IMR-90 (cell line): ENCODE measurements at regions not wholly inside any gene's neighbourhood (a gene's known extent, or its start where the extent isn't known, plus 50 kb on each side); places are given as distances from the start of the nearest gene placed in this dataset.

ENCODE experiments used
- ATAC-seq: fragments of 200-7000 bp; cut with Tn5 transposase; 2 replicates; pipeline ENCODE4 v1.9.1; 2020; ENCODE audit warnings: low read depth, mild to moderate bottlenecking, moderate library complexity
- BruUV-seq: library from RNA; stranded (reverse); fragments of 400-500 nt; replicated peaks from 2 replicates; lab custom pipeline; 2021; lab: Mats Ljungman, UMichigan
- CTCF ChIA-PET: fragments of 300-600 bp; formaldehyde crosslinking; extraction: SDS; loops from one replicate; lab custom pipeline; 2021; ENCODE audit warnings: antibody characterized with exemption; lab: Yijun Ruan, JAX
- POLR2A ChIA-PET: fragments of 300-600 bp; sonication (Branson Sonifier 250); formaldehyde crosslinking; loops from one replicate; lab custom pipeline; 2022; ENCODE audit warnings: antibody characterized with exemption; ENCODE audit not compliant: unreplicated experiment; lab: Charles Lee
- DNase-seq: peaks from one replicate; pipeline ENCODE4 v3.0.0; 2013
- H2AFZ ChIP-seq: replicated peaks from 2 replicates; pipeline ENCODE3; 2013; ENCODE audit warnings: low read length, mild to moderate bottlenecking; ENCODE audit not compliant: poor library complexity
- H2AK5ac ChIP-seq: 2 replicates; pipeline ENCODE4 v1.6.1; 2013; ENCODE audit warnings: low read depth, low read length, inconsistent platforms
- H2AK9ac ChIP-seq: replicated peaks from 2 replicates; pipeline ENCODE3; 2013; ENCODE audit warnings: mild to moderate bottlenecking, low read depth, low read length, moderate library complexity; ENCODE audit not compliant: poor library complexity
- H2BK120ac ChIP-seq: 2 replicates; pipeline ENCODE4 v1.6.1; 2013; ENCODE audit warnings: low read depth, low read length, inconsistent platforms
- H2BK15ac ChIP-seq: 3 replicates; pipeline ENCODE4 v1.6.1; 2013; ENCODE audit warnings: low read depth, low read length, inconsistent platforms
- H2BK20ac ChIP-seq: 2 replicates; pipeline ENCODE4 v1.6.1; 2013; ENCODE audit warnings: low read depth, mild to moderate bottlenecking, inconsistent platforms, low read length, moderate library complexity
- H2BK5ac ChIP-seq: 2 replicates; pipeline ENCODE4 v1.6.1; 2013; ENCODE audit warnings: mild to moderate bottlenecking, low read depth, low read length, inconsistent platforms; ENCODE audit not compliant: poor library complexity, severe bottlenecking
- H3K14ac ChIP-seq: replicated peaks from 2 replicates; pipeline ENCODE4 v1.6.1; 2013; ENCODE audit warnings: low read depth, low read length, inconsistent platforms
- H3K18ac ChIP-seq: 2 replicates; pipeline ENCODE4 v1.6.1; 2013; ENCODE audit warnings: low read depth, low read length, control low read depth
- H3K23ac ChIP-seq: 2 replicates; pipeline ENCODE4 v1.6.1; 2013; ENCODE audit warnings: low read depth, low read length, inconsistent platforms
- H3K27ac ChIP-seq: 2 replicates; pipeline ENCODE4 v1.5.1; 2013; ENCODE audit warnings: mild to moderate bottlenecking, control low read depth, low read length; ENCODE audit not compliant: insufficient read depth
- H3K27me3 ChIP-seq: 2 replicates; pipeline ENCODE4 v1.6.1; 2013; ENCODE audit warnings: low read length; ENCODE audit not compliant: control insufficient read depth, insufficient read depth
- H3K36me3 ChIP-seq: 2 replicates; pipeline ENCODE4 v1.6.1; 2013; ENCODE audit warnings: low read length, mixed read lengths; ENCODE audit not compliant: control insufficient read depth, insufficient read depth
- H3K4ac ChIP-seq: 2 replicates; pipeline ENCODE4 v1.6.1; 2013; ENCODE audit warnings: low read depth, low read length, inconsistent platforms
- H3K4me1 ChIP-seq: 2 replicates; pipeline ENCODE4 v1.6.1; 2013; ENCODE audit warnings: low read length, mixed read lengths; ENCODE audit not compliant: control insufficient read depth, insufficient read depth
- H3K4me2 ChIP-seq: 2 replicates; pipeline ENCODE4 v1.6.1; 2013; ENCODE audit warnings: low read depth, mild to moderate bottlenecking, control low read depth, low read length, moderate library complexity
- H3K4me3 ChIP-seq: 2 replicates; pipeline ENCODE4 v1.5.1; 2013; ENCODE audit warnings: low read depth, mild to moderate bottlenecking, control low read depth, low read length, moderate library complexity; ENCODE audit not compliant: insufficient read depth
- H3K56ac ChIP-seq: 2 replicates; pipeline ENCODE4 v1.6.1; 2013; ENCODE audit warnings: low read length, inconsistent platforms; ENCODE audit not compliant: insufficient read depth; ENCODE audit errors: extremely low read depth
- H3K79me1 ChIP-seq, 2 experiments: 2 replicates each; pipeline ENCODE4 v1.6.1; 2013; ENCODE audit warnings: low read length in 2 of 2, inconsistent platforms in 1 of 2, low read depth in 1 of 2
- H3K9ac ChIP-seq: 2 replicates; pipeline ENCODE4 v1.6.1; 2013; ENCODE audit warnings: low read depth, low read length, control low read depth
- H3K9me1 ChIP-seq: 2 replicates; pipeline ENCODE4 v1.6.1; 2013; ENCODE audit warnings: low read length, inconsistent platforms; ENCODE audit not compliant: insufficient read depth
- H3K9me3 ChIP-seq: 2 replicates; pipeline ENCODE4 v1.6.1; 2013; ENCODE audit warnings: low read length; ENCODE audit not compliant: control insufficient read depth, insufficient read depth
- H4K20me1 ChIP-seq: 2 replicates; pipeline ENCODE4 v1.6.1; 2013; ENCODE audit warnings: low read length, inconsistent platforms; ENCODE audit not compliant: insufficient read depth
- H4K5ac ChIP-seq: 2 replicates; pipeline ENCODE4 v1.6.1; 2013; ENCODE audit warnings: mild to moderate bottlenecking, low read depth, low read length, control low read depth
- H4K8ac ChIP-seq, 2 experiments: 2 replicates each; pipeline ENCODE4 v1.6.1; 2013; ENCODE audit warnings: low read depth in 2 of 2, low read length in 2 of 2, control low read depth in 1 of 2, inconsistent platforms in 1 of 2
- H4K91ac ChIP-seq: 2 replicates; pipeline ENCODE4 v1.6.1; 2013; ENCODE audit warnings: low read depth, low read length, inconsistent platforms; ENCODE audit not compliant: insufficient read depth
- BHLHE40 ChIP-seq: fragments of 150-350 bp; IDR thresholded peaks from 2 replicates; pipeline ENCODE4 v1.6.1; 2016; ENCODE audit warnings: mild to moderate bottlenecking, low read depth, low read length
- CEBPB ChIP-seq: IDR thresholded peaks from 2 replicates; pipeline ENCODE4 v1.6.1; 2012; ENCODE audit warnings: low read depth, low read length, improper control_type of control experiment
- CHD1 ChIP-seq: IDR thresholded peaks from 2 replicates; pipeline ENCODE4 v1.6.1; 2012; ENCODE audit warnings: low read depth, low read length, improper control_type of control experiment
- ELK1 ChIP-seq: fragments of 150-350 bp; IDR thresholded peaks from 2 replicates; pipeline ENCODE4 v1.6.1; 2016; ENCODE audit warnings: low read depth, mild to moderate bottlenecking, low read length, moderate library complexity, borderline replicate concordance
- FOS ChIP-seq: fragments of 150-350 bp; IDR thresholded peaks from 2 replicates; pipeline ENCODE4 v1.6.1; 2016; ENCODE audit warnings: low read depth, low read length
- MAFK ChIP-seq: IDR thresholded peaks from 2 replicates; pipeline ENCODE4 v1.6.1; 2012; ENCODE audit warnings: low read depth, low read length, improper control_type of control experiment
- MAZ ChIP-seq: IDR thresholded peaks from 2 replicates; pipeline ENCODE4 v1.6.1; 2012; ENCODE audit warnings: low read depth, mild to moderate bottlenecking, low read length, improper control_type of control experiment, moderate library complexity, borderline replicate concordance
- MXI1 ChIP-seq: IDR thresholded peaks from 2 replicates; pipeline ENCODE4 v1.6.1; 2012; ENCODE audit warnings: low read depth, mild to moderate bottlenecking, low read length, moderate library complexity, borderline replicate concordance
- NFE2L2 ChIP-seq: fragments of 150-350 bp; IDR thresholded peaks from 2 replicates; pipeline ENCODE4 v1.6.1; 2016; ENCODE audit warnings: low read depth, mild to moderate bottlenecking, low read length
- POLR2A ChIP-seq: IDR thresholded peaks from 2 replicates; pipeline ENCODE4 v1.6.1; 2012; ENCODE audit warnings: mild to moderate bottlenecking, low read depth, low read length
- RAD21 ChIP-seq: IDR thresholded peaks from 2 replicates; pipeline ENCODE4 v1.6.1; 2012; ENCODE audit warnings: low read length, improper control_type of control experiment
- RCOR1 ChIP-seq: IDR thresholded peaks from 2 replicates; pipeline ENCODE4 v1.6.1; 2012; ENCODE audit warnings: mild to moderate bottlenecking, low read length, improper control_type of control experiment; ENCODE audit not compliant: insufficient replicate concordance
- RFX5 ChIP-seq: IDR thresholded peaks from 2 replicates; pipeline ENCODE4 v1.8.0; 2012; ENCODE audit warnings: low read depth, mild to moderate bottlenecking, low read length, moderate library complexity
- SMC3 ChIP-seq: fragments of 150-350 bp; IDR thresholded peaks from 2 replicates; pipeline ENCODE4 v1.6.1; 2016; ENCODE audit warnings: low read depth, mild to moderate bottlenecking, antibody characterized with exemption, low read length, moderate library complexity
- USF2 ChIP-seq: fragments of 150-350 bp; IDR thresholded peaks from 2 replicates; pipeline ENCODE4 v1.6.1; 2017; ENCODE audit warnings: mild to moderate bottlenecking, antibody characterized with exemption, low read length, low read depth
- dilution Hi-C: fragments of 300-500 bp; cut with HindIII; formaldehyde crosslinking; loops from one replicate; pipeline ENCODE4 v1.14.3; 2018; ENCODE audit warnings: low sequenced_read_pairs; ENCODE audit not compliant: unreplicated experiment
- in situ Hi-C: fragments of 300-500 bp; cut with MboI; formaldehyde crosslinking; loops from 3 replicates; pipeline ENCODE4 v1.14.3; 2019; ENCODE audit warnings: low sequenced_read_pairs, inconsistent platforms, mixed read lengths
- intact Hi-C: fragments of 100-400 bp; cut with micrococcal nuclease; formaldehyde crosslinking; loops from 2 replicates; pipeline ENCODE4 v1.10.0; 2022
- TF ChIP-seq, protein P1 (sequence below): conservative IDR thresholded peaks from 2 replicates; pipeline ENCODE4 v1.5.1; 2012; ENCODE audit warnings: mild to moderate bottlenecking, low read depth, low read length, improper control_type of control experiment

- in situ Hi-C loops, result no loop called here
- DNase-seq, result no peak
These were observed 530.8 kb downstream of the MFSD1 start for GRCh38 chr3:159332535-159333099.

More at GRCh38 chr3:159332535-159333099, 530.8 kb downstream of the MFSD1 start:
- Histone ChIP-seq H4K8ac (no peak overlapping the region), H2BK15ac (no peak overlapping the region), H3K36me3 (no peaks in the 10 kb centered on the region), H2AK9ac (no peak overlapping the region), H3K56ac (no peak overlapping the region), H2BK20ac (no peak overlapping the region), H3K9me1 (no peaks in the 10 kb centered on the region), H3K23ac (no peak overlapping the region), H4K91ac (no peak overlapping the region), H3K79me1 (no peaks in the 10 kb centered on the region), H2AK5ac (no peak overlapping the region), H4K5ac (no peak overlapping the region), H2AFZ (no peak overlapping the region), H3K18ac (no peak overlapping the region), H3K4ac (no peak overlapping the region), H3K4me3 (no peak overlapping the region), H3K9ac (no peak overlapping the region), H4K20me1 (no peaks in the 10 kb centered on the region), H3K14ac (no peak overlapping the region), H3K27ac (no peak overlapping the region), H3K4me1 (no peaks in the 10 kb centered on the region), H3K4me2 (no peak overlapping the region), H3K27me3 (no peaks in the 10 kb centered on the region), H3K9me3 (no peaks in the 10 kb centered on the region), H2BK5ac (no peak overlapping the region), H2BK120ac (no peak overlapping the region)
- TF ChIP-seq BHLHE40, result no peak
- TF ChIP-seq NFE2L2, result no peak
- TF ChIP-seq RAD21, result no peak
- no peak for TF ChIP-seq ELK1
- no peak for TF ChIP-seq CEBPB
- no peak for TF ChIP-seq MAFK
- TF ChIP-seq USF2, result no peak
- no peak for TF ChIP-seq POLR2A
- TF ChIP-seq RFX5, result no peak
- TF ChIP-seq CHD1, result no peak
- no peak for TF ChIP-seq MXI1
- TF ChIP-seq RCOR1, result no peak
- no peak for TF ChIP-seq FOS
- TF ChIP-seq, protein P1, sequence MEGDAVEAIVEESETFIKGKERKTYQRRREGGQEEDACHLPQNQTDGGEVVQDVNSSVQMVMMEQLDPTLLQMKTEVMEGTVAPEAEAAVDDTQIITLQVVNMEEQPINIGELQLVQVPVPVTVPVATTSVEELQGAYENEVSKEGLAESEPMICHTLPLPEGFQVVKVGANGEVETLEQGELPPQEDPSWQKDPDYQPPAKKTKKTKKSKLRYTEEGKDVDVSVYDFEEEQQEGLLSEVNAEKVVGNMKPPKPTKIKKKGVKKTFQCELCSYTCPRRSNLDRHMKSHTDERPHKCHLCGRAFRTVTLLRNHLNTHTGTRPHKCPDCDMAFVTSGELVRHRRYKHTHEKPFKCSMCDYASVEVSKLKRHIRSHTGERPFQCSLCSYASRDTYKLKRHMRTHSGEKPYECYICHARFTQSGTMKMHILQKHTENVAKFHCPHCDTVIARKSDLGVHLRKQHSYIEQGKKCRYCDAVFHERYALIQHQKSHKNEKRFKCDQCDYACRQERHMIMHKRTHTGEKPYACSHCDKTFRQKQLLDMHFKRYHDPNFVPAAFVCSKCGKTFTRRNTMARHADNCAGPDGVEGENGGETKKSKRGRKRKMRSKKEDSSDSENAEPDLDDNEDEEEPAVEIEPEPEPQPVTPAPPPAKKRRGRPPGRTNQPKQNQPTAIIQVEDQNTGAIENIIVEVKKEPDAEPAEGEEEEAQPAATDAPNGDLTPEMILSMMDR, result no peak
- no peak for TF ChIP-seq SMC3
- TF ChIP-seq MAZ, result no peak
- BruUV-seq, result no TSS peak
- dilution Hi-C loops, result no loop called here
- POLR2A ChIA-PET, result no interaction called here
- intact Hi-C loops, result no loop called here
- no peak for ATAC-seq
- CTCF ChIA-PET, result interaction anchor here (0.6 kb wide), 1 partner anchor 287 kb away, joined by 3 read pairs; no protein-coding TSS in a partner anchor
